SKM-1 treated with dmso at 0.1 percent for 144 hours (cell line): ENCODE measurements at regions not wholly inside any gene's neighbourhood (a gene's known extent, or its start where the extent isn't known, plus 50 kb on each side); places are given as distances from the start of the nearest gene placed in this dataset.

ENCODE experiments used
- DNase-seq: peaks from one replicate; lab custom pipeline; 2025; ENCODE audit not compliant: unreplicated experiment; lab: John Stamatoyannopoulos, UW

DNA sequence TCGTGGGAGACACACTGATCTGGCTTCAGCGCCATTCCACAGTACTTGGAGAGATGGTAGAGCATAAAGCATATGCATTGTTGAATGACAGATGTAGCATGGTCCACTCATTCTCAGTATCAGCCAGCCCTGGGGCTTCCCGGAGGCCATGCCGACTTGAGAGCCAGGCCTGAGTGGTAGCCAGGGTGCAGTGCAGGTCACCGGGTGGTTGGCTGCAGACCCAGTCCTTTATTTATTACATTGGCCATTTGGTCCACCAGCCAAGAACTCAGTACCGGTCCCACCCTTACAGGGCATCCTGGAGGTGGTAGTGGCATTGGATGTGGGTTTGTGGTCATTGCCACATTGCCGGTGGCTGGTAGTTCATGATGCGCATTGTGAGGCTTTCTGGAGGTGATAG is 121.6 kb upstream of the RTL1 start:
- DNase-seq, result no peak

DNA sequence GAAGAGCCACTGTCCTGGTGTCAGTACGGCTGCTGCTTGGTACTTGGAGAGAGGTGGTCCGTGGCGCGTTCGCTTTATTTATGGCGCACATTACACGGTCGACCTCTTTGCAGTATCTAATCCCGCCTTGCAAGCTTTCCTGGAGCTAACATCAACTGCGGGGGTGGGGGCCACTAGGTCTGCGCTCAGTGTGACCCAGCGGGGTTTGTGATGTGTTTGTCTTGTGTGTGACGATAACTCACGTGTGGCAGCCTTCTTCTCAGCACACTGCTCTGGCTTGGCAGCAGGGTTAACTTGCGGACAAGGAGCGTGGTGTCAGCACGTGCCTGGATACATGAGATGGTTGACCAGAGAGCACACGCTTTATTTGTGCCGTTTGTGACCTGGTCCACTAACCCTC is 122.2 kb upstream of the RTL1 start:
- no peak for DNase-seq

DNA sequence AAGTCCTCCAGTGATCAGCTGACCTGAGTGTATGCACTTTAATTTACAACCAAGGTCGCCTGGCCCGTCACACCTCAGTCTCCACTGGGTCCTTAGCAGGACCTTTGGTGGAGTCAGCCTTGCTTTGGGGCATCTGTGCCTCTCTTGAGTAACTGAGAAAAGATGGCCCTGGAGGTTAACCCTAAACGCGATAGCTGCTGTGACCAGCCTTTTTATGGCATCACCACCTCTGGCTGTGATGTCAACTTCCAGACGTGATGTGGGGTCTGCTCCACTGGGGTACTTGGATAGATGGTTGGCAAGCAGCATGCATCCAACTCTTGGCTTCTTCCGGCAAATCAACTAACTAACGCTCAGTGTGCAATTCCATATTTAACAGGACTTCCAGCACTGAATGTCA is 122.8 kb upstream of the RTL1 start:
- DNase-seq, result no peak

DNA sequence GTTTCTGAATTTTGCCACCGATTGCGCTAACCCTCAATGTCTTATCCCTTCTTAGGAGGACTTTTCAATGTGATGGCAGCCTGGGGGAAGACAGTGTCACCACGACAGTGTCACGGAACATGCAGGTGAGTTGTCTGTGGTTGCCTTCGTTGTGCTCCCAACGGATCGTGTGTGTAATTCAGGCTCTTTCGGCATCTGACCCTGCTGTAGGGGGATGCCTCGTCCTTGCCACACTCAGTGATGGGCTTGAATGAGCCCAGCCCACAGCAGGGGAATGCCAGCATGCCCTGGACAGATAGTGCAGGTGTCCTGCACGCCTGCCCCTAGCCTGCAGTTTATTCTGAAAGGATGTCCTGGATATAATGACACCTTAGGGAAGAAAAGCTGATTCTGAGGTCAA is 123.8 kb upstream of the RTL1 start:
- no peak for DNase-seq

DNA sequence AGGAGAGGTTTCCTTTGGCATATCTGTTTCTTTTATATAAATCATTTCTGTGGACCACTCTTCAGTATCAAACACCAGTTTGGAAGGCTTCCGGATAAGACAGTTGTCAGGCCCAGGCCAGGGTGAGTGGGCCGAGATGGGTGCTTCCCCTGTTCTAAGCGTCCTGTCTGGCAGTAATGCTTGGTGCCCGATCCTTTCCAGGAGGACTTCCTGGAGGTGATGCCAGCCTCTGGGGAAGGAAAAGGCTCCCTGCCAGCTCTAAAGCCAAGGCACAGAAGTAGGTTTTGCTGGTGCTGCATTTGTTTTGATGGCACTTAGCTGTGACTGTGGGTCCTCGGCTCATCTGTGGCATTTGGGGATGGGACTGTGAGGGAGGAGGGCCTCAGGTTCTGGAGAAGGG is 124.4 kb upstream of the RTL1 start:
- DNase-seq, result no peak

DNA sequence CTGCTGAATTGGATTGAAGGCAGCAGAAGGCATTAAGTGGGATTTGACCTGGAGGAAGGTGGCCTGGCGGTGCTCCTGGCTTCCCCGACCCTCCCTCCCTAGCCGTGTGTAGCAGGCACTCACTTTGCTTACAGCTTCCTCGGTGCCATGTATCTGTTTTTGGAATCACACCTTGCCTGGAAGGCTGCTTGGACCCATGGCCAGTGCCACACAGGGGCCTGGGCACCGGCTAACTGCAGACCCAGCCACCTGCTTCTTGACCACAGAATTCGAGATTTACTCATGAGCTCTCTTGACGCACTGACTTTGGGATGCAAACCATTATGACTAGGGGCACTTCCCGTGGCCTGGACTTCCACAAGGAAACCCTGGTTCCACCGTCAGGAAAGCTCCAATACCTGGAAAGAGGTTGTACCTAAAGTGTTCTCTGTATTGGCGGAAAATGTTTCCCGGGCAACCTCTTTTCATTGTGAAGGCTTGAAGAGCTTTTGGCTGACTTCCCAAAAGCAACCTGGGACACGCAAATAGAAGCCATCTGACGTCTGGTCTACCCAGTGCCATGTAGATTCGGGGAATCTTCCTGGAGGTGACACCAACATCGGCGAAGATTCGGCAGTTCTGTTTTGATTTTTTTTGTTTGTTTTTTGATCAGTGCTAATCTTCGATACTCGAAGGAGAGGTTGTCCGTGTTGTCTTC is 125.6 kb upstream of the RTL1 start:
- DNase-seq, result no peak

DNA sequence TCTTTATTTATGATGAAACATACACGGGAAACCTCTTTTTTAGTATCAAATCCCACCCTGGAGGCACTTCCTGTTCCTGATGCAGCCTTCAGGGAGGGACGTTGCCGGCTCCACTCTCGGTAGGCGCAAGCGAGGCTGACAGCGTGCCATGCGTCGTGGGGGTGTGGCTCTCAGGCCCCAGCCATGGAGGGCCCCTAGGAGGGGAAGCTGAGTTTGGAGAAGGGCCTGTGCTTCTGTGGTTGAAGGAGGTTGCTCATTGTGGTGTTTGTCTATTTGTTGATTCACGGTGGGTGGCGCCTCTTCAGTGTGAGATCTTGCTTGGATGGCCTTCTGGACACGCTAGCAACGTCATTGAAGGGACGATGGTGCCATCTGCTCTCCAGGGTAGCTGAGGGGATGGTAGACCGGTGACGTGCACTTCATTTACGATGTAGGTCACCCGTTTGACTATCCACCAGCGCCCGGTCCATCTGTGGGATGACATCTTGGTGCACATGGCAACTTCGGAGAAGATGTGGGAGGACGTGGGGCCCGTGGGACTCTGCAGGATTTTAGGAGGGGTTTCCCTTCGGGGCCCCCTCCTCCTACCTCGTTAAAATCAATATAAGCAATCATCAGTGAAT is 126.3 kb upstream of the RTL1 start:
- DNase-seq, result no peak

DNA sequence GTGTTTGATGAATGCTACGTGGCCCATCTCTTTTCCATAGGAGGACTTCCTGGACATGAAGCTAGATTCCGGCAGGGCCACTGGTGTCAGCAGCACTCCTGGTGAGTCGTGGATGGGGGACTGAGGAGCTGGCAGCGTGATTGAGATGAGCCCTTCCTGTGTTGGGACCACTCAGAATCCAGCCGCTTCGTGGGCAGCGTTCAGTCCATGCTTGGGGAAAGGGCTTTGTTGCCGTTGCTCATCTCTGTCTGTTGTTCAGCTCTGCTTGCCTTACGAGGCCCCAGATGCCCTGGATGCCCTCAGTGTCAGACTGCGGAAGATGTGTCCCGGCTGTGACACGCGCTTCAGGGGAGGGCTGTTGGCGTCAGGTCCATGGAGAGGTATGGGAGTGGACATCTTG is 127.1 kb upstream of the RTL1 start:
- DNase-seq, result no peak

DNA sequence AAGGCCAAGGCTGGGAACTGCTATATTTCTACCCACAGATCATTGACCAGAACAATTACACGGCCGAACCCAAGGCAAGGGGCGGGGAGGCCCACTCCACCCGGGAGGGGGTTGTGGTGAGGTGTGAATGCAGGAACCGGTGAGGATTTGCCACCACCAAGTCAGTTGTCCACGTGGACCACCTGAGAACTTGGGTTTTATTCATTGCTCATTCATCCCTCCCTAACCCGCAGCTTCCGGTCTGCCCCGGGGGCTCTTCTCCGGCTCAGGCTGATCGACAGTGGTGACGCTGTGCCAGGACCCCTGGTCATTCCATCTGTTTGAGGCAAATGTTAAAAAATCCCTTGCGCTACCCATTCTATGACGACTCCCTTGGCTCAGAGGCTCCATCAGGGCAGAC is 127.7 kb upstream of the RTL1 start:
- DNase-seq, result no peak

DNA sequence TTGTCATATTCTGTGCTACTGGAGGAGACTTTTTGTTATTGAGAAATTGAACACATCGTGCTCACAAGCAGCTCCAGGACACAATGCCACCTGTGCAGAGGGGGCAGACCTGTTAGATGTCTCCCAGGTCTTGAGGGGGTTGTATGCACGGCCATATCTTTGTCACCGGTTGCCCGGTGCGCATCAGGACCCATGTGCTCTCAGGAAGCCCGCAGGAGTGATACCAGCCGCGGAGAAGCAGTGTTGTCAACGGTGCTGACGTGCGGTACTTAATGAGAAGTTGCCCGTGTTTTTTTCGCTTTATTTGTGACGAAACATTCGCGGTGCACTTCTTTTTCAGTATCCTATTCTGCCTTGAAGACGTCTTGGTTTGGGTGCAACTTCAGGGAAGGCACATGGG is 128.2 kb upstream of the RTL1 start:
- no peak for DNase-seq

DNA sequence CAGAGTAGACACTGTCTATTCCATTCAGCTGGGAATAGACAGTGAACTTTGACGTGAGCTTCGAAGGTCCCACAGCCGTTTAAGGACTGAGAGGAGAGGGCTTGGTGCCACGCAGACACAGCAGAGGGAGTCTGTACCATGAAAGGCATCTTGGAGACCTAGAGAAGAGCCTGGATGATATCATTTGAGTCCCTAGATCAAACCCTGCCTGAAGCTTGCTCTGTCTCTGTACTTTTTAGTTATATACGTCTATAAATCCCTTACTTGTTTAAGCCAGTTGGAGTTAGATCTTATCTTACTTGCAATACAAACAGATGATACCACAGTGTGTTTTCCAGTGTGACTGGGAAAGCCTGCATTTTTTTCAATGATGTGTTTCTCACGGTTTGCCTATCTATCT is 128.9 kb upstream of the RTL1 start:
- DNase-seq, result no peak

DNA sequence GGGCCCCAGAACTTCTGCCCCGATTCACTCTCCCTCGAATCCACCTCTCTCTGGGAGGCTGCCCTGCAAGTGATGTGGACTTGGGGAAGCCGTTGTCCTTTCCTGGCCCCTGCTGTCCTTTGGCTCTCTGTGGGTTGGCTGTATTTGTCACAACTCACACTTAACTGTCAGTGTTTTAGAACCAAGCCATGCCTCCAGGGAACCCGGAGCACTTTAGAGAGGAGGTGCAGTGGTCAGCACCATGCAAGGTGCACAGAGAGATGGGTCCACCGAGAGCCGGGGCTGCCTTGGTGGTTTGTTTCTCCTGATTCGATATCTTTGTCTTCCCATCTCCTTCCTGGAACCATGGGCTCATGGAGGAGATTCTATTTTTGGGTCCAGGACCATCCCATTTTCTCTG is 129.5 kb upstream of the RTL1 start:
- no peak for DNase-seq

DNA sequence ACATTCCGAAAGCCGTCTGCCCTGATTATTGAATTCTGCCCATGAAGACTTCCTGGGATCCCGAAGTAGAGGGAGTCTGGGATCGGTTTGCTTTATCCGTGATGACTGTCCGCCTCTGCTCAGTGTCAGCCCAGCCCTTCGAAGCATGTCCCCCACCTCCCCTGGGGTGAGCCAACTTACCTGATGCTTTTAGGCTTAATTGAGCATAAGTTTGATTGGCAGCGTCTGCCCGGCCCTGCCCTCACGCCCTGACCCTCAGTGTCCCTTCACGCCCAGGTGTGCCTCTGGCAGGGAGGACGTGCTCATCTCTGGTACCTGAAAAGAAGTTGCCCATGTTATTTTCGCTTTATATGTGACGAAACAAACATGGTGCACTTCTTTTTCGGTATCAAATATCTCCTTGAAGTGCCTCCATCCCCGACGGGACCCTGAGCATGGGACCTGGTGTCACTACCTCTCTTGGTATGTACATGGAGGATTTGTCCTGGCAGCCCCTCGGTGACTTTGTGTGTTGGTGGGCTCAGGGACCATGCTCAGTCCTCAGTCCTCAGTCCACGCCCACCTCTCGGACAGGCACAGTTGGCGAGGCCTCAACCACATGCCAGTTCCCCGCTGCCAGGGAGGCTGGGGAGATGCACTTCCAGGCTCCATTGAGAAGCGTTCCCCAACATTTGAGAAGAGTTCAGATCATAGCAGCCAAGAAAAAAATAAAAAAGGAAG is 130.1 kb upstream of the RTL1 start:
- no peak for DNase-seq

DNA sequence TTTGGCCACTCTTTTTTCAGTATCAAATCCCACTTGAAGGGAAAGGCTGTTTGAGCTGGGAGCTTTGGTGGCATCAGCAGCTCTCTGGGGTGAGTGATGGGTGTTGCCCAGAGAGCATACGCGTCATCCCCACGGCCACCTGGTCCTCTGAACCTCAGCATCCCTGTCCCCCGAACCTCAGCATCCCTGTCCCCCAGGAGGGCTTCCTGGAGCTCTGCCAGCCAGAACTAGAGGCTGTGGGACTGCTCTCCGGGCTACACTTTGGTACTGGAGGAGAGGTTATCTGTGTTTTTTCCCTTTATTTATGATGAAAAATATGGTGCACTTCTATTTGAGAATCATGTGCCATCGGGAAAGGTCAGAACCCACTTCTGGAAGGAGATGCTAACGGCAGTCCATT is 131.5 kb upstream of the RTL1 start:
- no peak for DNase-seq

DNA sequence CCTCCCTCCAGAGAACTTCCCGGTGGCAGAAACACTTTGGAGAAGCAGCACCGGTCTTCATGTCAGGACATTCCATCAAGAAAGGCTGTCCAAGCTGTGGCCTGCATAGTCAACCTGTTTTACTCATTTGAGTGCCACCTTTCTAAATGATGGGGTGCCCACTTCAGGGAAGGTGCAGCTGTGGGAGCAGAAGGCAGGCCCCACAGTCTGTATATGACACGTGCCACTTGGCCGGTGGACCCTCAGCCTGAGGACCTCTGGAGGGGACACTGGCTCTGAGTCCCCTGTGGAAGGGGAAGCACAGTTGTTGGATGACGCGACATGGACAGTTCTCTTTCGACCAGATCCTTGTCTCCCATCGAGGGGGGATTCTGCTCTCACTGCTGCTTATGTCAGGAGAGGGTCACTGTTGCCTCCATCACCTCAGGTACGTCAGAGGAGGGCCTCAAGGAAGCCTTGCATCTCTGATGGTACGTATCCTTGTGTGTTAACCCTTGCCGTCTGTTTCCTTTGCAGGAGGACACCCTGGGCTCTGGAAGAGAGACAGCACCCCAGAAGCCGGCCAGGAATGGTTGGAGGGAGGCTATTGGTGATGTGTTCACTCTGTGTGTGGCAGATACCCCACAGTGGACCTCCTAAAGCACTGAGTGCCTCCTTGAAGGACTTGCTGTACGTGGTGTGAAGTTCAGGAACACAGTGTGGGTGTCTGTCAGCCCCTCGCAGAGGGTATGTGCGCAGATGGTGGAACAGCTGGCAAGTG is 132.1 kb upstream of the RTL1 start:
- DNase-seq, result no peak

DNA sequence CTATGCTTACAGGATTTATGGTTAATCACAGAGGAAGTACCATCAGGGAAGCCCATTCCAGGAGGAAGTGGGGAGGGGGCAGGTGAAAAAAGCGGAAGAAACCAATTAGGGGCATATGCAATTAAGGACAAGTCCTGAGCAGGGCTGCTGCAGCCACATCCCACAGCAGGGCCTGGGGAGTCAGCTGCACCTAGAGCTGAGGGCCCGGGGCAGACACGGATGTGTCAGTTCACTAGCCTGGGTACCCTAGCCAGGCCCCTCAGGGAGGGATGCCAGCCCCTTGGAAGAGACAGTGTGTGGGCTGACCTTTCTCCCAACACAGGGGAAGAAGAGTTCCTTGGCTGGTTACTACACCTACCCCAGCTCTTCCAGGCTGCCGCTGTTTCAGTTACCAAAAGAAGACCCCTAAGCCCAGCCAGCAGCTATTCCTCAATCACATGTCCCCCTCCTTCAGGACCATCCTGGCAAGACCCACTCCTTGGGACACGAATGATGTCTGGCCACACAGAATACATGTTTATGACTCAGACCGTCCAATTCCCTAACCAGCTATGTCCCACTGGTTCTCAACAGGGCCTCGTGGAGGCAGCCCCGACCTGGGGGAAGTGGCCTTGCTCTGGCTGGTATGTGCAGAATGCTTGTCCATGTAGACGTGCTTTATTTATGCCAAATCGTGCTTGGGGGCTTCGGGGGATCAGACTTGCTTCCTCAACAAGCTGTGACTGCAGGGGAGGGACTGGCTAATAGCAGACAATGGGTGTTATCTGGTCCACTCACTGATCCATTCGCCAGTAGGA is 133.7 kb upstream of the RTL1 start:
- DNase-seq, result no peak

DNA sequence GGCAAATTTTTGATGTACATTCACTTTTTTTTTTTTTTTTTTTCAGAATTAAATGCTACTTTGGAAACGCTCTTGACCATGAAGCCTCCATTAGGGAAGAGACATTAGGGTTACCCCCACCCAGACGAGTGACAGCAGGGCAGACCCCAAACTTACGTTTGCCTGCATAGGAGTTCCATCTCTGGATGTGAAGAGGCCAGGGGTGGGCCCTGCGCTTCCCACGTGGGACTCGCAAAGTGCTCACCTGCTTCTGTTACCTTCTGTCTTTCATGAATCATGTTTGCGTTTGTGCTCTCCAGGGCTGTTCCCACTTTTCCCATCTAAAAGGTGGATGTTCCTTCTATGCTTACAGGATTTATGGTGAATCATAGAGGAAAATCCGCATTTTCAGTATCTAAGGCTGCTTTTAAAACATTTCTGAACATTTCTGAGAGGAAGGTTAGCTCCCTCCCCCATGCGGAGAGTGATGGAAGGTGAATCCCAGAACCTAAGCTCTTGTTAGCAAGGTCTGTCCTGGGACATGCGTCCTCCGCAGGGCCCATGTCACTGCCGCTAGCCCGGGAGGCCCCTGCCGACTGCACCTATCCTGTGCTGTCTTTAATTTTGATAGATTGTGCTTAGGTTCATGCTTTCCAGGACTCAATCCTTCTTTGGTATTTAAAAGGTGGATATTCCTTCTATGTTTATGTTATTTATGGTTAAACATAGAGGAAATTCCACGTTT is 135.7 kb upstream of the RTL1 start:
- DNase-seq, result no peak

DNA sequence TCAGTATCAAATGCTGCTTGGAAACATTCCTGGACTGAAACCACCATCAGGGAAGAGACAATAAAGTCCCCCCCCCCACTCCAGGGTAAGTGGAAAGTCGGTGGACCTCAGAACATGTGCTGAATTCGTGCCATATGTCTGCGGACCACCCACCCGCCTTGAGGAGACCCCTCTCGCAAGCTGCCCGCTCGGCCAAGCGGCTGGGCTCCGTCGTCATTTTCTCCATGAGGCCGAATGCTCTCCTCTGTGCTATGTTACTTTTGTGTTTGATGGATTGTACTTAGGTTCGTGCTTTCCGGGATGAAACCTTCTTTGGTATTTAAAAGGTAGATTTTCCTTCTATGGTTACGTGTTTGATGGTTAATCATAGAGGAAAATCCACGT is 136.2 kb upstream of the RTL1 start:
- DNase-seq, result no peak

DNA sequence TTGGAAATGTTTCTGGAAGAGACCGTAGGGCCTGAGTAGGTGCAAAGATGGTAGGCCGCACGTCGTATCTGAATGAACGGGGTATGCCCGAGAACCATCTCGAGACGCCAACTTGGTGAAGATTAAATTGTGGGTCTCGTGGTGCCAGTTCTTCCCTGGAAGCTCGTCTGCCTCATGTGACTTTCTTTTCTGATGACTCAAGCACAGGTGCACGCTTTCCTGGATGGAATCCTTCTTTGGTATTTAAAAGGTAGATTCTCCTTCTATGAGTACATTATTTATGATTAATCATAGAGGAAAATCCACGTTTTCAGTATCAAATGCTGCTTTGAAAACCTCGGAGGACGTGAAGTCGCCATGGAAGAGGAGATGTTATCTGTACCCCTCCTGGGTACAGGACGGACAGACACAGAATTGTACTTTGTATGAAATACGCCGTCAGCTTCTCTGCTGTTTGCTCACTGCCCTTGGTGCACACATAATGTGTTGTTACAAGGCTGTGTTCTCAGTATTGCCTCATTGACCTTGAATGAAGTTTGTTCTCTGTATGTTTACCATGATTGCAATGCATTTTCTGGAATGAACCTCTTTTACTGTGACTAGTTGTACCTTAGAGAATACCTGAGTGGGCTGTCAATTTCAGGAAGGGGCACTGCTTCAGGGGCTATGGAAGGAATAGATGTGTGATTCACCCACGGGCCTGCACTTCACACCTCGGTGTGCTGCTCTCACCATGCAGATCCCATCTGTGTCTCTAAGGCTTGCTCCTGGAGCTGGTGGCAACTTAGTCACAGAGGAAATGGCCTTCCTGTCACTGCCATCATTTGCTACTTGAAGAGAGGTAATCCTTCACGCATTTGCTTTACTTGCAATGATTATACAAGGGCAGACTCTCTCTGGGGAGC is 137.3 kb upstream of the RTL1 start:
- no peak for DNase-seq
